ENCODE measurements at regions not wholly inside any gene's neighbourhood (a gene's known extent, or its start where the extent isn't known, plus 50 kb on each side); places are given as distances from the start of the nearest gene placed in this dataset.

- TF ChIP-seq CTCF (IDR thresholded peaks at IDR 0.05; ENCODE audit: control extremely low read depth in 1 of 3, insufficient read depth in 1 of 3, low read depth in 1 of 3, low read length in 3 of 3): no peak
- TF ChIP-seq POLR2A (IDR thresholded peaks at IDR 0.05; ENCODE audit: control extremely low read depth in 1 of 2, low read depth in 2 of 2, low read length in 2 of 2): no peak
- TF ChIP-seq EZH2 (IDR thresholded peaks at IDR 0.05; ENCODE audit: low read depth, low read length, severe bottlenecking): no peak
- no peak for TF ChIP-seq RFX5 (IDR thresholded peaks at IDR 0.05; ENCODE audit: borderline replicate concordance, low read depth, low read length)
- no peak for TF ChIP-seq POLR2AphosphoS5 (IDR thresholded peaks at IDR 0.05; ENCODE audit: low read depth, low read length)
- no peak for TF ChIP-seq EP300 (IDR thresholded peaks at IDR 0.05; ENCODE audit: borderline replicate concordance in 1 of 2, low read depth in 2 of 2, low read length in 2 of 2)
- TF ChIP-seq KDM1A (IDR thresholded peaks at IDR 0.05; ENCODE audit: borderline replicate concordance, low read length): no peak
Observed at GRCh38 chr1:101463195-101463594, 226.4 kb downstream of the S1PR1 start.
